GM12872 (cell line): ENCODE measurements at regions not wholly inside any gene's neighbourhood (a gene's known extent, or its start where the extent isn't known, plus 50 kb on each side); places are given as distances from the start of the nearest gene placed in this dataset.

ENCODE experiments used
- TF ChIP-seq, protein P1 (sequence below): IDR thresholded peaks from 3 replicates; pipeline ENCODE4 v1.5.1; 2011; ENCODE audit warnings: low read depth, mild to moderate bottlenecking, low read length, moderate library complexity; ENCODE audit not compliant: insufficient read depth

DNA sequence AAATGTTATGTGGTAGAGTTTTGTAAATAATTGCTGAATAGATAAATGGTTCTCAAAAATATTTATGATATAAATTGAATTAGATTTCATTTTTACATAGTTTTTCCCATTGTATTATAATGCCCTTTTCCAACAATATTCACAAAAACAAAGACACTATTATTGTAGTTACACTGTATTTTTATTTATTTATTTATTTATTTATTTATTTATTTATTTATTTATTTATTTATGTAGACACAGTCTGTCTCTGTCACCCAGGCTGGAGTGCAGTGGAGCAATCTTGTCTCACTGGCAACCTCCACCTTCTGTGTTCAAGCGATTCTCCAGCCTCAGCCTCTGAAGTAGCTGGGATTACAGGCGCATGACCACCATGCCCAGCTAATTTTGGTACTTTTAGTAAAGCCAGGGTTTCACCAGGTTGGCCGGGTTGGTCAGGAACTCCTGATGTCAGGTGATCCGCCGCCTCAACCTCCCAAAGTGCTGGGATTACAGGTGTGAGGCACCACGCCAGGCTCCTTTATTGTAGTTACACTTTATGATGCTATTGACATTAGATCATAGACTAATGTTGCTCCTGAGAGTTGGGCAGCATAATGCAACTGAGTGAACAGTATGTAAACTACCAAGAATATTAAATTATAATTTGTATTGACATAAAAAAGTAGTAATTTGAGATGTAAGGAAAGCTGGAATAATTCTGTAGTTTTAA lies 1430.0 kb upstream of the PRMT6 start:
- TF ChIP-seq, protein P1, sequence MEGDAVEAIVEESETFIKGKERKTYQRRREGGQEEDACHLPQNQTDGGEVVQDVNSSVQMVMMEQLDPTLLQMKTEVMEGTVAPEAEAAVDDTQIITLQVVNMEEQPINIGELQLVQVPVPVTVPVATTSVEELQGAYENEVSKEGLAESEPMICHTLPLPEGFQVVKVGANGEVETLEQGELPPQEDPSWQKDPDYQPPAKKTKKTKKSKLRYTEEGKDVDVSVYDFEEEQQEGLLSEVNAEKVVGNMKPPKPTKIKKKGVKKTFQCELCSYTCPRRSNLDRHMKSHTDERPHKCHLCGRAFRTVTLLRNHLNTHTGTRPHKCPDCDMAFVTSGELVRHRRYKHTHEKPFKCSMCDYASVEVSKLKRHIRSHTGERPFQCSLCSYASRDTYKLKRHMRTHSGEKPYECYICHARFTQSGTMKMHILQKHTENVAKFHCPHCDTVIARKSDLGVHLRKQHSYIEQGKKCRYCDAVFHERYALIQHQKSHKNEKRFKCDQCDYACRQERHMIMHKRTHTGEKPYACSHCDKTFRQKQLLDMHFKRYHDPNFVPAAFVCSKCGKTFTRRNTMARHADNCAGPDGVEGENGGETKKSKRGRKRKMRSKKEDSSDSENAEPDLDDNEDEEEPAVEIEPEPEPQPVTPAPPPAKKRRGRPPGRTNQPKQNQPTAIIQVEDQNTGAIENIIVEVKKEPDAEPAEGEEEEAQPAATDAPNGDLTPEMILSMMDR, result no peak

DNA sequence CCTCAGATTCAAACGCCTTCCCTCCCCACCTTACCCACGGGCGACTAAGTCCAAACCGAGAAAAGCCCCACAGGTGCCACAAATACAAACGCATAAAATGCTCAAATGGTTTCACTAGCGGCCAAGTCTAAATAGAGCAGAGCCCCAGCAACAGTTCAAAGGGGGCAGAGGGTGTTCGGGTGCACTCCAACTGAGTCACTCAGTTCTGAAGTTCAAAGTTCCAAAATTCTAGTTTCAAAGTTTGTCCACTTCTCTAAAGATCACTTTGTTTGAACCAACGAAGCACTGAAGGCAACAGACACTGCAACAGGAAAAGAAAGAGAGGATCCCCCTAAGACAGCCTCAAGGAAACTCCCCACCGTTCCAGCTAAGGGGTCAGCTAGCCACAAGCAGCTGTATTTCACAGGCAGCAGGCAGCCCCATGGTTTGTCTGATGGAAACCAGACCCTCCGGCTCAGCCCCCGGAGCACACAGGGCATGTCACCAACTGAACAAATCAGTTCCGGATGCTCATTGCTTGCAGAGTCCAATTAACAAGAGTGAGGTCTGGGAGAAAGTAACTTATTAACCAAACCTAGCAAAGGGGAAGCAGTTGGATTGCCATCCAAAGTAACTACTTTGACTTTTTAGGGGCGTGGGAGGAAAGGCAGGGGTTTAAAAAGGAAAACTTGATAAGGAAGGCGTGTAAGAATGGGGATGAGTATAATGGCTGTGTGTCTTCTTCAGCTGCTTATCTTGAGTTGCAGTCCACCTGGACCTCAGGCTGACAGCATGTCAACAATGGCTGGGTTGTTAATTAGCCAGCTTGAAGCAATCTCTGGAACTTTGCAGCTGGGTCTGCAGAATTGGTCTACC lies 1423.9 kb upstream of the PRMT6 start:
- TF ChIP-seq, protein P1, result no peak

DNA sequence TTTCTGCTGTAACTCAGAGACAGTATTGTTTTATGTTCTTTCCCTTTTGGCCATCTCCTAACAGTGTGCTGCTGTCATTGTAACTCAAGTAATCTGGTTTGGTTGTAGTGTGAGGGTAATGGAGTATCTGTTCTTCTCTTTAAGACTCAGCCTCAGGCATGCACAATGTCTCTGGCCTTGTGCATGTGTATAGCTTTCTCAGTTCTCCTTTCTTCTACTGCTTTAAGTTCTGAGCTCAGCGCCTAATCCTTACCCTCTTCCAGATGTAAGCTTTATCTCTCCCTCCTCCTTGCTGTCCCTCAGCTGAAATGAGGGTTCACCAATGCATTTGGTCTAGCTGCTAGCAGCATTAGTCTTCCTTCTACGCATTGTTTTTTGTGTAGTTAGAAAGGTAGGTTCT lies 1420.4 kb upstream of the PRMT6 start:
- TF ChIP-seq, protein P1, result no peak

DNA sequence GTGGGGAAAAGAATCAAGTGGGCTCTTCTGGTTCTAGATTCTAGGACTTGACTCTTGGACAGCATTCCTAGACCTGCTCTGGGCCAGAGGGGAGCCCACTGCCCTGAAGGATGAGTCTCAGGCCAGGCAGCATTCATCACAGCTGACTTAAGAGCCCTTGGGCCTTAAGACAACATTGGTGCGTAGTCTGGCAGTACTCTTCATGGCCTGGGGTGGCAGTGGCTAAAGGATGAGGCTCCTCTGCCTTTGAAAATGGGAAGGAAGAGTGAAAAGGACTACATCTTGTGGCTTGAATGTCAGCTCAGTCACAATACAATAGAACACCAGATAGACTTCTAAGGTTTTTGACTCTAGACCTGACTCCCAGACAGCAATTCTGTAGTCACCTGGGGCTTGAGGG lies 1415.1 kb upstream of the PRMT6 start:
- TF ChIP-seq, protein P1, result no peak

DNA sequence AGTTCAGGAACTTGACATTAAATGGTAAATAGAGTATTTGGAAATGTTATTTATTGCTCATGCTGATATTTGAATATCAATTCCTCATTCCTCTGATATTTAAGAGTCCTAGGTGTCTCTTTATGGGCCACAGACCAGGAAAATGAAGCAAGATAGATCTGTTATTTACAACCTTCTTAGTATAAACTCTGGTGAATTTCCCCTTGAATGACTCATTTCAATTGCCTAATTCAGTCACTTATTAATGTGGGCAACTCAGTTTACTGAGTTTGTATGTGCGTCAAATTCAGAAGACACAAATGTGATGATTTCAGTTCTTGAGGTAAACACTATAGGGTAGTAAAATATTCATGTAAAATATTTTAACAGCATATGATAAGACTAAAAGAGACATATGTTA lies 1404.4 kb upstream of the PRMT6 start:
- TF ChIP-seq, protein P1, result no peak

DNA sequence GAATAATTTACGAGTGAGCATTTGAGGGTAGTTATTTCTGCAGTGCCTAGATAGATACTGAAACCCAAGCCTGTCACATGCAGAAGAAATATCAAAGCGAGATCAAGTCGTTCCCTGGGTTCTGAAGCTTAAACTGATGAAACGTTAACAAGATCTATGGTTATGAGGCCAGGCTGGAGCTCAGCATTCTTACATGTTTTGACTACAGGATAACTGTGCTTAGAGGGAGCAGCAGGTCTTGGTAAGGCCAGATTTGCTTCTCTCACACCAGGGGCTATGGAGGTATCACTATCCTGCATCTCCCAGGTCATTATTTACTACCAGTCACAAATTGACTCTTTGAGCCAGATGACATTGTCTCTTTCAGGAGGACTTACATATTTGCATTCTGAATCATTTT lies 1401.4 kb upstream of the PRMT6 start:
- TF ChIP-seq, protein P1, result no peak

DNA sequence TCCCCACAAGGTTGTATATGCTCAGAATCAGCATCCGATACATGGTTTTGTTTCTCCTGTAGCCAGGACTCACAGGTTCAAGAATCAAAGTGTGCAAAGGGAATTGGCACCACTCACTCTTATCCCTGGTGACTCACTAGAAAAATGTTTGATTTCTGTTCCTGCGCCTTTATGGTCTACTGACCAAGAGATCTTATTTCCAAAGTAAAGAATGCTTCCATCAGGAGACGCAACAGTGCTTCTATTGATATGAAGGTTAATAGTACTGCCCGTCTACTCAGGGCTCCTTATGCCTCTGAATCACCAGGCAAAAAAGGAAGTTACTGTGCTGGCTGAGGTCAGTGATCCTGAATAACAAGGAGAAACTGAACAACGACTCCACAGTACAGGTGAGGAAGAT lies 1392.0 kb upstream of the PRMT6 start:
- TF ChIP-seq, protein P1, result no peak
